Esophagus muscularis mucosa (tissue), 3 donors: ENCODE measurements at regions not wholly inside any gene's neighbourhood (a gene's known extent, or its start where the extent isn't known, plus 50 kb on each side); places are given as distances from the start of the nearest gene placed in this dataset.

Experiments used
- POLR2A ChIP-seq: fragments of 450-650 bp; IDR thresholded peaks from one replicate; pipeline ENCODE4 v1.6.1; 2017; ENCODE audit warnings: antibody characterized with exemption, moderate library complexity, mild to moderate bottlenecking, low read depth
- POLR2AphosphoS5 ChIP-seq, 2 donors: sonication (generic); formaldehyde crosslinking; IDR thresholded peaks; one replicate each; pipeline ENCODE4 v1.6.1; 2017; ENCODE audit warnings: antibody characterized with exemption in 2 of 2
- TF ChIP-seq, protein P1 (sequence below), 3 experiments: fragments of 200-600 bp in 2 of 3; fragments of 450-650 bp in 1 of 3; sonication (generic) in 2 of 3; IDR thresholded peaks; one replicate each; pipeline ENCODE4 v1.5.1; 2017 to 2019; ENCODE audit warnings: antibody characterized with exemption in 3 of 3, mild to moderate bottlenecking in 2 of 3, moderate library complexity in 1 of 3

DNA sequence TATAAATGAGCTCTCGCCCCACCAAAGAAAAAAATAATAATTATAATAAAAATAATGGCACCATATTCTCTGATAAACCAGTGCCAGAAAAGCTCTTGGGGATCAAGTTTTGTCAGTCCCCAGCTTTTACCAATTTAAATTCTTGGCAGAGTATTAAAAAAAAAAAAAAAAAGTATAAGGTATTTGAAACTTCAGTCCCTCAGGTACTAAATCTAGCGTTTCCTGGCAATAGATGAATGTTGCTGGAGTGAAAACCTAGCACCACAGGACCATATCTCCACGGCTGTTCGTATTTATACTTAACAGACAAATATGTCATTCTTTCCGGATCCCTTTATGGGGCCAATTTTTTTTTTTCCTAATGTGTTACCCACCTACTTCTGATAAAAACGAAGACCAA is 646.2 kb downstream of the CCDC171 start:
- TF ChIP-seq, protein P1, sequence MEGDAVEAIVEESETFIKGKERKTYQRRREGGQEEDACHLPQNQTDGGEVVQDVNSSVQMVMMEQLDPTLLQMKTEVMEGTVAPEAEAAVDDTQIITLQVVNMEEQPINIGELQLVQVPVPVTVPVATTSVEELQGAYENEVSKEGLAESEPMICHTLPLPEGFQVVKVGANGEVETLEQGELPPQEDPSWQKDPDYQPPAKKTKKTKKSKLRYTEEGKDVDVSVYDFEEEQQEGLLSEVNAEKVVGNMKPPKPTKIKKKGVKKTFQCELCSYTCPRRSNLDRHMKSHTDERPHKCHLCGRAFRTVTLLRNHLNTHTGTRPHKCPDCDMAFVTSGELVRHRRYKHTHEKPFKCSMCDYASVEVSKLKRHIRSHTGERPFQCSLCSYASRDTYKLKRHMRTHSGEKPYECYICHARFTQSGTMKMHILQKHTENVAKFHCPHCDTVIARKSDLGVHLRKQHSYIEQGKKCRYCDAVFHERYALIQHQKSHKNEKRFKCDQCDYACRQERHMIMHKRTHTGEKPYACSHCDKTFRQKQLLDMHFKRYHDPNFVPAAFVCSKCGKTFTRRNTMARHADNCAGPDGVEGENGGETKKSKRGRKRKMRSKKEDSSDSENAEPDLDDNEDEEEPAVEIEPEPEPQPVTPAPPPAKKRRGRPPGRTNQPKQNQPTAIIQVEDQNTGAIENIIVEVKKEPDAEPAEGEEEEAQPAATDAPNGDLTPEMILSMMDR (IDR thresholded peaks at IDR 0.05), result no peak
- TF ChIP-seq POLR2A (no peak), POLR2AphosphoS5 (IDR thresholded peaks at IDR 0.05) (no peak)
